ENCODE measurements at regions not wholly inside any gene's neighbourhood (a gene's known extent, or its start where the extent isn't known, plus 50 kb on each side); places are given as distances from the start of the nearest gene placed in this dataset.

DNA sequence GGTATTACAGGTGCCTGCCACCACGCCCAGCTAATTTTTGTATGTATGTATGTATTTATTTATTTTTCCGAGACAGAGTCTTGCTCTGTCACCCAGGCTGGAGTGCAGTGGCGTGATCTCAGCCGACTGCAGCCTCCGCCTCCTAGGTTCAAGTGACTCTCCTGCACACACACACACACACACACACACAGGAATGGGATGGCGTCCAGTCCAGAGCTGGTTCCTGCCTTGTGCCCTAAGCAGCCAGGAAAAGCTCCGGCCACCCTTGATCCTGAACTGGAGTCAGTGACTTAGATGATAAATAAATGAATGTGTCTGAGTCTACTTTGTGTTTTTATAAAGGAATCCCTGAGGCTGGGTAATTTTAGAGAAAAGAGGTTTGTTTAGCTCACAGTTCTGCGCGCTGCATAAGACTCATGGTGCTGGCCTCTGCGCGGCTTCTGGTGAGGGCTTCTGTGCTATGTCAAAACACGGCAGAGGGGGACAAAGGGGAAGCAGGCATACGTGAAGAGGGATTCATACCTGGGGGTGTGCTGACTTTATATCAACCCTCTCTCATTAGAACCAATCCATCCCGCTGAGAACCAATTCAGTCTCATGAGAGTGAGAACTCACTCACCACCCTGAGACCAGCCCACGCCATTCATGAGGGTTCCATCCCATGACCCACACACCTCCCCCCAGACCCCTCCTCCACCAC lies 59.7 kb upstream of the PHLPP1 start:
- no peak for DNase-seq (ENCODE audit: low read depth)
- no peak overlapping the region for H3K4me3 ChIP-seq (ENCODE audit: control insufficient read depth, low read depth, low read length)
- TF ChIP-seq CTCF (conservative IDR thresholded peaks at IDR 0.05; ENCODE audit: control insufficient read depth, insufficient read depth, low read depth, low read length) = no peak

GRCh38 chr18:62658028-62658427 lies 57.3 kb upstream of the PHLPP1 start:
- no peak for TF ChIP-seq CTCF (conservative IDR thresholded peaks at IDR 0.05; ENCODE audit: control insufficient read depth, insufficient read depth, low read depth, low read length)
- H3K4me3 ChIP-seq (ENCODE audit: control insufficient read depth, low read depth, low read length) = no peak overlapping the region
- DNase-seq (ENCODE audit: low read depth) = peak; percentile 5

DNA sequence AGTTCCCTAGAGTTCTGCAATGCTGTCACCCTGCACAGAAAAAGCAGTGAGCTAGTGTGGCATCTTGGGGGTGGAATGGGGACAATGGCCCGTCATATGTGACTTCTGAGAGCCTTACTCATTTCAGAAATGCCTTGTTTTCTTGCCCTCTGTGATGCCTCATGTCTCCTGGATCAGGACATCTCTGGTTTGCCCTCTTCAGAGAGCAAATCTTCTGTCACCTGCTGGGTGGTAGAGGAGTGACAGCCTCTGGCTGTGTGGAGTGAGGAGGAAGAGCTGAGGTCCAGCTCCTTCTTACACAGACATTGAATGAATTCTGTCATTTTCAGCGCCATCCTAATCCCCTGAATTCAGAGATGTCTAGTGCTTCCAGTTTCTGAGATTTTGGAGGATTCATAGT lies 55.6 kb upstream of the PHLPP1 start:
- TF ChIP-seq CTCF (conservative IDR thresholded peaks at IDR 0.05; ENCODE audit: control insufficient read depth, insufficient read depth, low read depth, low read length) = no peak
- DNase-seq (ENCODE audit: low read depth) = no peak
- H3K4me3 ChIP-seq (ENCODE audit: control insufficient read depth, low read depth, low read length) = no peak overlapping the region

DNA sequence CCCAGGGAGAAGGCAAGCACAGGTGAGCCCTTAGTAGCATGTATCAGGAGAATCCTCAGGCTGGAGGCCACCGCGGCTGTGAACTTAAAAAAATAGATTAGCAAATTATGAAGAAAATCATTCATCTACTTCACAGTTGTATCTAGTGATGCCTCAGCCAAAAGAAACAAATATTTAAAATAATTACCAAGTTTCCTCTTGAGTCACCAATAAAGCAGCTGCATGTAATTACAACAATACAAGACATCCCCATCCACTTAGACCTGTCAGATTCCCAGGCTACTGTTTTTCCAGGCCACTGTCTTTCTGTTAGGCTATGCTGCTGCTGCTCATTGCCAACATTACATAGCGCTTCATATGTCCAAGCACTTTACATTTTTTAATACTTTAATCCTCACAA lies 54.6 kb upstream of the PHLPP1 start:
- peak; percentile 31 for DNase-seq (ENCODE audit: low read depth)
- no peak overlapping the region for H3K4me3 ChIP-seq (ENCODE audit: control insufficient read depth, low read depth, low read length)
- TF ChIP-seq CTCF (conservative IDR thresholded peaks at IDR 0.05; ENCODE audit: control insufficient read depth, insufficient read depth, low read depth, low read length) = no peak

DNA sequence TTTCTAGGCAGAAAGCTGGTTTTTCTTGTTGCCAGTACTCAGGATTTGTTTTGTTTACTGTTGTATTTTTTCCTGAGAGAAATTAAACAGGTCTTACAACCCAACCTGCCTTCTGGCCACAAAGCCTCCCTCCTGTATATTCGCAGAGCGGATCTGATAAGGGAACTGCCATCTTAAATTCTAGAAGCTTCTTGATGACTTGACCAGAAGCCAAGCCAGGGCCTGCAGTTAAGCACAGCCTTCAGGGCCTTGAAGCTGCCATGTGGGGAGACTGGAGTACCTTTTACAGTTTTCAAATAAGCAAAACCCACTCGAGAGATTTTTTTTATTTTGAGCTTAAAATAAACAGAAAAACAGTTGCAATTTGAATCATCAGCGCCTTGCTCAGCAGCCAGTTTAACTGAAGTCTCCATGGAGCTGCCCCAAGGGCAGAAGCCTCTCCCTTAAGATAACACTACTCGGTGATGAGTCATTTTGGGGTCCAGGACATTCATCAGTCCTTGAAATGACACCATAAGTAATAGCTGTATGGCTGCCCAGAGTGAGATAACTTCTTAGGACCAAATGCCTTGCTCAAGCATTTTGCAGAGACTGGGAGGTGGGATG lies 51.5 kb upstream of the PHLPP1 start:
- no peak overlapping the region for H3K4me3 ChIP-seq (ENCODE audit: control insufficient read depth, low read depth, low read length)
- peak; percentile 79 for DNase-seq (ENCODE audit: low read depth)
- no peak for TF ChIP-seq CTCF (conservative IDR thresholded peaks at IDR 0.05; ENCODE audit: control insufficient read depth, insufficient read depth, low read depth, low read length)

DNA sequence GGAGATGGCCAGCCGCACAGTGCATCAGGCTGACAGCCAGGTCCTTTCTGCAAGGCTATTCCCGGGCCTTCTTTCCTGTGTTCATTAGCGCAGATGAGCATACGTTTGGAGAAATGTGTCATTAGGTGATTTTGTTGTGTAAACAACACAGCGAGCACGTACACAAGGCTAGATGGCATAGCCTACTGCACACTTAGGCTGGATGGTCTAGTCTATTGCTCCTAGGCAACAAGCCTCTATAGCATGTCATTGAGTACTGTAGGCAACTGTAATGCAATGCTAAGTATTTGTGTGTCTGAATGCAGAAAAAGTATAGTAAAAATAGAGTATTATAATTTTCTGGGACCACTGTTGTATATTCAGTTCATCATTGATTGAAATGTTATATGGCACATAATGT lies 50.9 kb upstream of the PHLPP1 start:
- no peak for DNase-seq (ENCODE audit: low read depth)
- H3K4me3 ChIP-seq (ENCODE audit: control insufficient read depth, low read depth, low read length) = no peak overlapping the region
- no peak for TF ChIP-seq CTCF (conservative IDR thresholded peaks at IDR 0.05; ENCODE audit: control insufficient read depth, insufficient read depth, low read depth, low read length)

Data from fibroblast of mammary gland (primary cell).